ENCODE measurements at regions not wholly inside any gene's neighbourhood (a gene's known extent, or its start where the extent isn't known, plus 50 kb on each side); places are given as distances from the start of the nearest gene placed in this dataset.

- no peak for TF ChIP-seq CTCF (conservative IDR thresholded peaks at IDR 0.05; ENCODE audit: low read length)
- TF ChIP-seq EZH2phosphoT487 (IDR thresholded peaks at IDR 0.05; ENCODE audit: borderline replicate concordance): no peak
Measured at GRCh38 chr21:36249576-36250422, 70.2 kb upstream of the MORC3 start.
